A673 (cell line): ENCODE measurements at regions not wholly inside any gene's neighbourhood (a gene's known extent, or its start where the extent isn't known, plus 50 kb on each side); places are given as distances from the start of the nearest gene placed in this dataset.
"Not testable (repeated sequence)": the region's sequence is repeated elsewhere in the genome, so short reads cannot be mapped to it uniquely, and the experiment has no call there.

ENCODE experiments used
- BruUV-seq: library from RNA; stranded (reverse); fragments of 400-500 nt; replicated peaks from 2 replicates; lab custom pipeline; 2021; lab: Mats Ljungman, UMichigan
- CTCF ChIA-PET: fragments of 300-600 bp; sonication (Branson Sonifier 250); formaldehyde crosslinking; loops from one replicate; lab custom pipeline; 2022; ENCODE audit warnings: antibody characterized with exemption; lab: Charles Lee
- POLR2A ChIA-PET: fragments of 300-600 bp; sonication (Branson Sonifier 250); formaldehyde crosslinking; loops from one replicate; lab custom pipeline; 2022; ENCODE audit warnings: antibody characterized with exemption; ENCODE audit not compliant: low non-redundant PET; lab: Charles Lee
- DNase-seq: peaks from one replicate; pipeline ENCODE4 v3.0.0-alpha.2; 2015; ENCODE audit warnings: low spot score
- H3K27ac ChIP-seq: fragments of 200-600 bp; sonication (generic); 2 replicates; pipeline ENCODE4 v1.5.1; 2016; ENCODE audit warnings: mixed run types, low read depth, mild to moderate bottlenecking, mixed read lengths, antibody characterized with exemption, low read length; ENCODE audit not compliant: poor library complexity, severe bottlenecking
- H3K27me3 ChIP-seq: fragments of 200-600 bp; sonication (generic); replicated peaks from 2 replicates; pipeline ENCODE4 v1.6.1; 2017; ENCODE audit warnings: mixed run types, low read depth, mild to moderate bottlenecking, mixed read lengths, antibody characterized with exemption, low read length; ENCODE audit not compliant: insufficient read depth, poor library complexity
- H3K36me3 ChIP-seq: fragments of 200-600 bp; sonication (generic); 2 replicates; pipeline ENCODE4 v1.6.1; 2016; ENCODE audit warnings: mixed run types, mild to moderate bottlenecking, mixed read lengths, antibody characterized with exemption, low read length; ENCODE audit not compliant: insufficient read depth, poor library complexity, severe bottlenecking
- H3K4me1 ChIP-seq: fragments of 200-600 bp; sonication (generic); 2 replicates; pipeline ENCODE4 v1.6.1; 2017; ENCODE audit warnings: mixed run types, mild to moderate bottlenecking, mixed read lengths, antibody characterized with exemption, low read length; ENCODE audit not compliant: insufficient read depth, poor library complexity, severe bottlenecking
- H3K4me3 ChIP-seq: fragments of 200-600 bp; sonication (generic); 2 replicates; pipeline ENCODE4 v1.5.1; 2016; ENCODE audit warnings: low read depth, mixed run types, mild to moderate bottlenecking, mixed read lengths, low read length; ENCODE audit not compliant: poor library complexity, severe bottlenecking
- H3K9me3 ChIP-seq: fragments of 200-600 bp; sonication (generic); 2 replicates; pipeline ENCODE4 v1.6.1; 2016; ENCODE audit warnings: mixed run types, low read depth, mild to moderate bottlenecking, mixed read lengths, antibody characterized with exemption, low read length; ENCODE audit not compliant: poor library complexity, severe bottlenecking
- CTCF ChIP-seq: fragments of 300-800, 200-600 bp; sonication (generic); conservative IDR thresholded peaks from 2 replicates; pipeline ENCODE4 v1.5.1; 2017; ENCODE audit warnings: low read depth, mild to moderate bottlenecking, antibody characterized with exemption, low read length, moderate library complexity, mixed read lengths
- EZH2 ChIP-seq: fragments of 200-600 bp; sonication (generic); IDR thresholded peaks from 2 replicates; pipeline ENCODE4 v1.6.1; 2017; ENCODE audit warnings: borderline replicate concordance, low read depth, mild to moderate bottlenecking, mixed read lengths, antibody characterized with exemption, low read length; ENCODE audit not compliant: poor library complexity, severe bottlenecking
- intact Hi-C: fragments of 100-400 bp; cut with micrococcal nuclease; formaldehyde crosslinking; loops from one replicate; pipeline ENCODE4 v1.10.0; 2022; ENCODE audit not compliant: unreplicated experiment

GRCh38 chr6:150756173-150756572 lies 109.3 kb upstream of the MTHFD1L start:
- H3K36me3 ChIP-seq: no peaks in the 10 kb centered on the region
- no peaks in the 10 kb centered on the region for H3K9me3 ChIP-seq
- POLR2A ChIA-PET: no interaction called here
- peaks cover 44% of the 10 kb centered on the region for H3K4me1 ChIP-seq
- TF ChIP-seq CTCF (no peak), EZH2 (no peak)
- intact Hi-C loops: no loop called here
- H3K27me3 ChIP-seq: no peaks in the 10 kb centered on the region
- H3K27ac ChIP-seq: no peak overlapping the region
- H3K4me3 ChIP-seq: no peak overlapping the region
- DNase-seq: no peak
- CTCF ChIA-PET: no interaction called here
- BruUV-seq: no TSS peak

DNA sequence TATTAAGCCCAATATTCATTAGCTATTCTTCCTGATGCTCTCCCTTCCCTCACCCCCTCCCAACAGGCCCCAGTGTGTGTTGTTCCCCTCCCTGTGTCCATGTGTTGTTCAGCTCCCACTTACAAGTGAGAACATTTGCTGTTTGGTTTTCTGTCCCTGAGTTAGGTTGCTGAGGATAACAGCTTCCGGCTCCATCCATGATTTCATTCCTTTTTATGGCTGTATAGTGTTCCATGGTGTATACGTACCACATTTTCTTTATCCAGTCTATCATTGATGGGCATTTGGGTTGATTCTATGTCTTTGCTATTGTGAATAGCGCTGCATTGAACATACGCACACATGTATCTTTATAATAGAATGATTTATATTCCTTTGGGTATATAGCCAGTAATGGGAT lies 107.7 kb upstream of the MTHFD1L start:
- BruUV-seq, H3K9me3 ChIP-seq, DNase-seq, intact Hi-C loops, H3K27me3 ChIP-seq, H3K27ac ChIP-seq, H3K36me3 ChIP-seq, POLR2A ChIA-PET, CTCF ChIA-PET, H3K4me3 ChIP-seq: not testable (repeated sequence)
- peaks cover 35% of the 10 kb centered on the region for H3K4me1 ChIP-seq

GRCh38 chr6:150759483-150759882 lies 106.0 kb upstream of the MTHFD1L start:
- H3K36me3 ChIP-seq: no peaks in the 10 kb centered on the region
- H3K4me3 ChIP-seq: no peak overlapping the region
- no peak for DNase-seq
- no peaks in the 10 kb centered on the region for H3K9me3 ChIP-seq
- TF ChIP-seq CTCF (no peak), EZH2 (no peak)
- peaks cover 18% of the 10 kb centered on the region for H3K4me1 ChIP-seq
- no peak overlapping the region for H3K27ac ChIP-seq
- intact Hi-C loops: no loop called here
- CTCF ChIA-PET: no interaction called here
- POLR2A ChIA-PET: no interaction called here
- no TSS peak for BruUV-seq
- H3K27me3 ChIP-seq: no peaks in the 10 kb centered on the region

DNA sequence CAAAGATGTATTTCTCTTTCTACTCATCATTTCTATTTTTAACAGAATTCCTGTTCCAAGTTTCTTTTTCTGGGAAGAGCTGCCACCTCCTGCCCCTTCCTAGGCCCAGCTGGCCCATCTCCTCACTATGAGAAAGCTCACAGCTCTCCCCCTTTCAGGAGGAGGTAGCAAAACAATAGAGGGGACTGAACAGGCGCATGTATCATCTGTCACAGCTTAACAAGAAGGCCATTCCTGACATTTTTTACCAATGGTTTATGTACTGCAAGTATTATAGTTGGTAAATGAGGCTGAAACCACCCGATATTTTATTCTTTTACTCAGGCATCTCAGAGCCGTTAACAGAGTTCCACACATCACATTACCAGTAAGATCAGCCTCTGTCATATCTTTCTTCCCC lies 103.7 kb upstream of the MTHFD1L start:
- no peaks in the 10 kb centered on the region for H3K27me3 ChIP-seq
- POLR2A ChIA-PET: no interaction called here
- H3K9me3 ChIP-seq: no peaks in the 10 kb centered on the region
- TF ChIP-seq CTCF: no peak
- no peak for TF ChIP-seq EZH2
- CTCF ChIA-PET: interaction anchor here (0.7 kb wide), 1 partner anchor 758 kb away, joined by 3 read pairs; no protein-coding TSS in a partner anchor
- no peak overlapping the region for H3K27ac ChIP-seq
- intact Hi-C loops: no loop called here
- no peaks in the 10 kb centered on the region for H3K36me3 ChIP-seq
- H3K4me1 ChIP-seq: peaks cover 14% of the 10 kb centered on the region
- no TSS peak for BruUV-seq
- no peak overlapping the region for H3K4me3 ChIP-seq
- peak; percentile 22 for DNase-seq
